GM21717 (cell line): ENCODE measurements at regions not wholly inside any gene's neighbourhood (a gene's known extent, or its start where the extent isn't known, plus 50 kb on each side); places are given as distances from the start of the nearest gene placed in this dataset.
"Not testable (repeated sequence)": the region's sequence is repeated elsewhere in the genome, so short reads cannot be mapped to it uniquely, and the experiment has no call there.

ENCODE experiments used
- ATAC-seq: cut with Tn5 transposase; IDR thresholded peaks from one replicate; pipeline ENCODE4 v1.9.1; 2021; ENCODE audit warnings: mild to moderate bottlenecking, moderate library complexity; ENCODE audit not compliant: unreplicated experiment

DNA sequence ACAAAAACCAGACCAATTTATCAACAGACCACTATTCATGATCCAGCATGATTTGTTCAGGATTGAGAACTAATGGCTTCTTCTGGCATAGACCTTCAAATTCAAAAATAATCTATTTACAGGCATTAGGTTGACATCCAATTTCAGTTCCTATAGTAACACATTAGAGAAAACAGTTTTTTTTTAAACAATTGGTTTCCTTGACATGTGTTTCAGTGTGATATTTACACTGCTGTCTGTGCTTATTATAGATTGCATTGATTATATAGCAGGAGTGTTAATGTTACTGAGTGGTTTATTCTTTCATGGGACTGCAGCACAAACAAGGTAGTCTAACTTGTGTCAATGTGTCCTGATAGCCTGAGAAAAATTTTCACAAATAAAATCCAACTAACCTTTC lies 579.3 kb downstream of the PLOD2 start:
- no peak for ATAC-seq

- no peak for ATAC-seq
Observed at GRCh38 chr3:145604851-145605250, 556.1 kb downstream of the PLOD2 start.

DNA sequence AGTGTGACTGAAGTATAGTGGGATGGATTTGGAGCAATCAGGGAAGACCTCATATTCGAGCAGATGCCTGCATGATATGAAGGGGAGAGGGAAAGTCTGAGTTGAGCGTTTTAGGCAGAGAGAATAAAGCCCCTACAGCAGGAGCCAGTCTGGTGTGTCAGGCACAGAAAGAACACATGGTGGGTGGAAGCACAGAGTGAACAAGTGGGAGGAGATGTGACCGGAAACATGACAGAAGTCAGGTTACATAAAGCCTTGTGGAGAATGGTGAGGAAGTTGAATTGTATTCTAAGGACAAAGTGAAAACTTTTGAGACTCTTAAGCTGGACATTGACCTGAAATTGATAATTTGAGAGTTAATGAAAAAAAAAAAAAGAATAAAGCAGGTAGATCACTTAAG lies 541.0 kb downstream of the PLOD2 start:
- ATAC-seq = no peak

DNA sequence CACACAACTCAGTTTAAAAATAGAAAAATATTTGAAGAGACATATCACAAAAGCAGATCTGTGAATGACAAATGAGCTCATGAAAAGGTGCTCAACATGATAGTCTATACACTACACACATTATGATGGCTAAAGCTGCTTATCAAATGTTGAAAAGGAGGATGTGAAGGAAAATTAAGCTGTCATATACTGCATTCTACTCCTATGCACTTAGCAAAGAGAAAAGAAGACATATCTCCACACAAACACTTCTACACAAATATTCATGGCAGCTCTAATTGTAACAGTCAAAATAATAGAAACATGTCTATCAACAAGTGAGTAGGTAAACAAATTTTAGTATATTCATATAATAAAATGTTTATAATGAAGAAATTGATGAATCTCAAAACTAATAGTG lies 540.5 kb downstream of the PLOD2 start:
- ATAC-seq = no peak

DNA sequence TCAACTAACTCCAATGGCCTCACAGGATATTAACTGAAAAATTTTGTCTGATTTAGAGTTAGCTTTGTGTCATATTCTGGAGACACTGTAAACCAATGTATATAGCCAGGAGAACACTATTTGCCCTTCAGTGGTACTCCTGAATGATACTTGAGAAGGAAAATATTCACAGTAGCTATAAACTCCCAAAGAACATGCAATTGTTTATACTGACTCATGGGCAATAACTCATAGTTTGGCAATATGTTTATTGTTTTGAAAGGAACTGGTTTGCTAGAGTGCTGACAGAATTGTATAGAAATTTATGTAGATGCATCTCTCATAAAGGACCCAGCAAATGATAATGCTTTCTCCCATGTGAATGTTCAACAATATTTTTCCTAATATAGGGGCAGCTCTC lies 537.6 kb downstream of the PLOD2 start:
- ATAC-seq = no peak

- no peak for ATAC-seq
Observed at GRCh38 chr3:145628211-145628610, 532.8 kb downstream of the PLOD2 start.

DNA sequence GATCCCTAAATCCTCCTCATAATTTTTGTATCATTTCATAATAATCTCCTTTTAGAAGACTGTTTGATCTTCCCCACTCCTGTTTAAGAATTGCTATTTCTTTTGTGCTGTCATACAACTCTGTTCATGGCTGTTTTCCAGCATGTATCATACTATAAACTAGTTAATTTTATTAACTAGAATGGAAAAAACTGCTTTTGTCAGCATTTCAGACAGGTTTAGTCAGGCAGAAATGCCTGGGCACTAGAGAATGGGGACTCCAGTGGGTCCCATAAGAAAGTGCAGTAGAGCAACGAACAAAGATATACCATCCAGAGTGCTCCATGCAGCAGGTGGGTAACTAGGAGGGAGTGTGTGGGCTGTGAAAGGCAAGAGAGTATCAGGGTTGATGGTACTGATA lies 523.9 kb downstream of the PLOD2 start:
- ATAC-seq = no peak

DNA sequence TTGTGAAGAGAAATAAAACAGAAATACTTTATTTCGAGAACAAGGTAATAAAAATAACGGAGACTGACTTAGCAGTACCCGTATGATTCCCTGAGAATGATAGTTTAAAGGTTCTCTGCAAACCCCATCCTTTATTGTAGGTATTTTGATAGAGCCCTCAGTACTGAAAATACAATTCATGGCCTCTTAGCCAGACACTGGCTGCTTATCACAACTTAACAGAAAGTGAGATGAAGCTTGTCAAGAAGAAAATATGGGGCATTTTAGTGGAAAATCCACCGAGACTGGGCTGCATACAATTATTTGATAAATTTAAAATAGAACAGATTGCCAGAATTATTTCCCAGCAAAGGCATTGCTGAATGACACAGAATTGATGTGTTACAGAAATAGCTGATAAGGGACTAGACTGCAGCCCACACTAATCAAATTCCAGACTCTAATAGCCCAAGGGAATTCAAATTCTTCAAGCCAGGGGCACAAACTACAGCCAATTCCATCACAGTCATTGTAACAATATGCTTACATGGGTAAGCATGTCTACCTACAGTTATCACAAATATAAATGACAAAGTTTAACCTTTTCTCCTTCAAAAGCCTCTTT lies 521.9 kb downstream of the PLOD2 start:
- no peak for ATAC-seq

- no peak for ATAC-seq
Observed at GRCh38 chr3:145639875-145640274, 521.1 kb downstream of the PLOD2 start.

GRCh38 chr3:145648396-145648795 lies 512.6 kb downstream of the PLOD2 start:
- no peak for ATAC-seq

DNA sequence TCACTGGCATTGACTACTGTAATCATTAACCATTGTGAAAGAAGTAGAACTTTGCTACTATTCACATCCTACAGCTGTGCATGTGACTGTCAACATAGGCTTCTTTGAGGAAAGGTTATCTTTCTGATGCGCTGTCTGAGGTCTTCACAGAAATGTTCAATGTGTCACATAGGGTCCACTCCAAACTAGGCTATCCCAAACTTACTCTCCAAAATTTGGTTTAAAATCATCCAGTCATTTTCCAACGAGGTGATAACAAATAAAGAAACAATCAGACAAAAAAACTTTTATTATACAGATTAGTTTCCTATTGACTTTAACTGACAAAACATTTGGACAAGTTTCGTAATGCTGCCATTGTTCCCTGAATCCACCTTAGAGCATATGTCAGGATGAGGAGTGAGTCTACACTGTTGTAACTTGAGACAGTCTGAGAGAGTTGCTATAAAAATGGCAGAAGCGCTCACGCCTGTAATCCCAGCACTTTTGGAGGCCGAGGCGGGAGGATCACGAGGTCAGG lies 511.6 kb downstream of the PLOD2 start:
- ATAC-seq = no peak

DNA sequence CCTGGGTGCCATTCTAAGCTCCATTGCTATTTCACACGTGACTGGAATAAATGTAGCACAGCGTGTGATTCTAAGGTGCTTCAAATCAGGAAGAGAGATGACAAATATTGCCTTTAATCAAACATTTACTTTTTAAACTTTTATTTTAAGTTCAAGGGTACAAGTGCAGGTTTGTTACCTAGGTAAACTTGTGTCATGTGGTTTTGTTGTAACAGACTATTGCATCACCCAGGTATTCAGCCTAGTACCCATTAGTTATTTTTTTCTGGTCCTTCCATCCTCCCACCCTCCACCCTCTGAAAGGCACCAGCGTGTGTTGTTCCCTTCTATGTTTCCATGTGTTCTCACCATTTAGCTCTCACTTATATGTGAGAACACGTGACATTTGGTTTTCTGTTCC lies 510.8 kb downstream of the PLOD2 start:
- ATAC-seq = no peak

DNA sequence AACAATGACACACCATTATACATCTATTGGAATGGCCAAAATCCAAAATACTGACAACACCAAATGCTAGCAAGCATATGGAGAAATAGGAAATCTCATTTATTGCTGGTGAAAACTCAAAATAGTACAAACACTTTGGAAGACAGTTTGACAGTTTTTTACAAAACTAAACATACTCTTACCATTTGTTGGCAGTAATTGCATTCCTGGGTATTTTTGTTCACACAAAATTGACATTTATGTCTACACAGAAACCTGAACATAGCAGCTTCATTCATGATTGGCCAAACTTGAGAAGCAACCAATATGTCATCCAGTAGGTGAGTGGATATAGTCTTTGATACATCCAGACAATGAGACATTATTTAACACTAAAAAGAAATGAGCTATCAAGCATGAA lies 489.9 kb downstream of the PLOD2 start:
- no peak for ATAC-seq

DNA sequence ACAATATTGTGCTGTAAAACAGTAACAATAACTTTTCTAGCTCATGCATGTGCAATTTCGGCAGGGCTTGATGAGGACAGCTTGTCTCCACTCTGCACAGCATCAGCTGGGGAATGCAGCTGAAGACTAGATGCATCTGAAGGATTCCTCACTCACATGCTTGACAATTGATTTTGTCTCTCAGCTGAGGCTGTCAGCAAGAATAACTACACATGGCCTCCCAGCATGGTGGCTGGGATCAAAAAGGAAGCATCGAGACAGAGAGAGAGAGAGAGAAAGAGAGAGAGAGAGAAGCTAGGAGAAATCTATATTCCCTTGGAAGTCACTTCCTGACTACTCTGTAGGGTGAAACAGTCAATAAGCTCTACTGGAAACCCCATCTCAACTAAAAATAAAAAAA lies 487.1 kb downstream of the PLOD2 start:
- ATAC-seq = no peak

- no peak for ATAC-seq
Observed at GRCh38 chr3:145678401-145678800, 482.6 kb downstream of the PLOD2 start.

DNA sequence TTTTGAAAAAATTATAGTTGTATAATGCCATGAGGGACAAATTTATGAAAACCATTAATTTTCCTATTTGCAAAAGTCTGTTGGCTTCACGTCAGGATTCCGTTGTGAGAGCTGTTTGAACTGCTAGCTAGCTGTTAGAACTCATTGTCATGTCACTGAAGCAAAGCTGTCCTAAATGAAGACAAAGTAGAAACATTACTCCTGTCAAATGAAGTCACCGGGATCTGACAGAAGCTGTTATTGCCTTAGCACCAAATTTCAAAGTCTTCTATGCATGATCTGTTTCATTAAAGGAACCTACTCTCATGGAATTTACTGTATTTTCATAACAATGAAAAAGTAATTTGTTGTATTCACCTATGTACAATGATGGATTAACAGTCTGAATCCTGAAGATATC lies 479.8 kb downstream of the PLOD2 start:
- ATAC-seq = no peak

DNA sequence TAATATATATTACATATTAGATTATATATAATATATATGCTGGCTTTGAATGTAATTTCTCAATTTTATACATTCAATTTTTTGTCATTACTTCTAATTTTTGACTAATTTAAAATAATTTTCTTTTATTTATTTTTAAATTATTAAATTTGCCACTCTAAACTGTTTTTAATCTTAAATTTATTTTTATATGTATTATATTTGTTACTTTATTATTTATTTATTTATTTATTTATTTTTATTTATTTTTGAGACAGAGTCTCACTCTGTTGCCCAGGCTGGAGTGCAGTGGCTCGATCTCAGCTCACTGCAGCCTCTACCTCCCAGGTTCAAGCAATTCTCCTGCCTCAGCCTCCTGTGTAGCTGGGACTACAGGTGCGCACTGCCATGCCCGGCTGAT lies 473.0 kb downstream of the PLOD2 start:
- ATAC-seq = not testable (repeated sequence)

GRCh38 chr3:145692751-145693150 lies 468.2 kb downstream of the PLOD2 start:
- ATAC-seq = no peak

DNA sequence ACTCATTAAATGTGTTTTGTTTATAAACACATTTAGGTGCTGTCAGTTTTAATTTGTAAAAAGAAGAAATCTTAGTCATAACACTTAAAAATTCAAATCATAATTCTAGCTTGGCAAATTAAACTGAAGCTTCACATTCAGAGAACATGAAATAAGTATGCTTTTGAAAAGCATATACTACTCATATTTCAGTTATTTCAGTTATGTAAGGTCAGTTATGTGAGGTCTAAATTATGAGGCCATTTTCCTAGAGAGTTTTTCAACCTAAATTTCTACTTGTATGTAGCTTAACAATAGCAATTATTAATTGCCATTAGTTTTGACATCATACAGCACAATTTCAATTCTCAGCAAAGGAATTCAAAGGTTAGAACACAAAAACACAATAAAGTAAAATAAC lies 465.0 kb downstream of the PLOD2 start:
- no peak for ATAC-seq

DNA sequence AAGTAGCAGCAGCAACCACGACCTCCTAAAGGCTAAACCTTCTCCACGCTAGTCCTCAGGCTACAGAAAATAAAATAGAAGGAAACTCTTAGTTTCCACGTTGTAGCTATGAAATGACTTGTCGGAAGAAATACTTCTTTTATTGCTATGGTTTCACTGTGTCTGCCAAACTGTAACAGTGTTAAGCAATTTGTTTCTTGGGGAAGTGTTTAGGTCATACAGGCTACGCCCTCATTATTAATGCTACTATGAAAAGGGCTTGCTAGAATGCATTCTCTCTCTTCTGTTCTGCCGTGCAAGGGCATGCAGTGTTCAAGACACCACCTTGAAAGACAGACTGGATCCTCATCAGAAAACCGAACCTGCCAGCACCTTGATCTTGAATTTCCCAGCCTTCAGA lies 462.7 kb downstream of the PLOD2 start:
- ATAC-seq = no peak

DNA sequence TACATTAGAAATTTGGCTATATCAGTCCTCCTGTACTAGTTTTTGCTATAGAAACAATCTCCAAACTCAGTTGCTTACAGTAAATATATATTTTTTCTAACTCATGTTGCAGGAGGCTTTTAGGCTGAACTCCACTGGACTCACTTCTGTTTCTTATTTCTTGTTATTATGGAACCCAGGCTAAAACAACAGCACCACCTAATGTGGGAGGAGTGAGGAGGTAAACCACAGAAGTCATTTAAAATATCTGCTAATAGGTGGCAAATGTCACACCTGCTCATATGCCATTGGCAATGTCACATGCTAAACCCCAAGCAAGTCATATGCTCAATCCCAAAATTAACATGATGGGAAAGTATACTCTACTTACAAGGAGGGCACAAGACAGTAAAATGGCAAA lies 462.2 kb downstream of the PLOD2 start:
- ATAC-seq = no peak

DNA sequence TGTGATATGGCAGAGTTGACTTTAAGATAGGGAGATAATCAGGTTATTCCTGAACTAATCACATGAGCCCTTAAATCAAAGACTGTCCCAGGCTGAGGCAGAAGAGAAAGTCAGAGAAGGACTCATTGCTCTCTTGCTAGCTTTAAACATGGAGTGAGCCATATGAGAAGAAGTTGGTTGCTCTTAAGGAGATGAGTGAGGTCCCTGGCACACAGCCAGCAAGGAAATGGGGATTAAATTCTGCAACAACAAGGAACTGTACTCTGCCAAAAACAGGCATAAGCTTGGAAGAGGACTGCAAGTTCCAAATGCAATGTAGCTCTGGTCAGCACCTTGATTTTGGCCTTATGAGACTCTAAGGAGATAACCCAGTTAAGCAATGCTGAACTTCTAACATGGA lies 457.0 kb downstream of the PLOD2 start:
- no peak for ATAC-seq

- ATAC-seq = not testable (repeated sequence)
Observed at GRCh38 chr3:145709779-145710178, 451.2 kb downstream of the PLOD2 start.
